Activated CD4-positive, alpha-beta T cell treated with anti-CD3 and anti-CD28 coated beads, Interleukin-2, amount 10 ng/mL, durations not matched to agents 7 days and 5 days (primary cell): ENCODE measurements at regions not wholly inside any gene's neighbourhood (a gene's known extent, or its start where the extent isn't known, plus 50 kb on each side); places are given as distances from the start of the nearest gene placed in this dataset.
"Not testable (repeated sequence)": the region's sequence is repeated elsewhere in the genome, so short reads cannot be mapped to it uniquely, and the experiment has no call there.

Experiments used
- CTCF ChIA-PET: fragments of 350-600 bp; sonication (Branson Sonifier 250); formaldehyde crosslinking; loops from one replicate; lab custom pipeline; 2021; ENCODE audit warnings: antibody characterized with exemption; lab: Charles Lee
- POLR2A ChIA-PET: fragments of 350-600 bp; sonication (Branson Sonifier 250); formaldehyde crosslinking; loops from one replicate; lab custom pipeline; 2021; ENCODE audit warnings: antibody characterized with exemption; lab: Charles Lee
- DNase-seq: peaks from one replicate; pipeline ENCODE4 v3.0.0-alpha.2; 2020
- H3K27ac Mint-ChIP-seq: one replicate; pipeline ENCODE4 v1.8.0; 2021; ENCODE audit warnings: mild to moderate bottlenecking, moderate library complexity, mixed read lengths
- H3K27me3 Mint-ChIP-seq: one replicate; pipeline ENCODE4 v1.8.0; 2021; ENCODE audit warnings: mixed read lengths
- H3K36me3 Mint-ChIP-seq: one replicate; pipeline ENCODE4 v1.8.0; 2021; ENCODE audit warnings: low read depth, mixed read lengths
- H3K4me1 Mint-ChIP-seq: one replicate; pipeline ENCODE4 v1.8.0; 2021; ENCODE audit warnings: mixed read lengths
- H3K4me3 Mint-ChIP-seq: one replicate; pipeline ENCODE4 v1.8.0; 2021; ENCODE audit warnings: mild to moderate bottlenecking, moderate library complexity, mixed read lengths
- H3K9me3 Mint-ChIP-seq: one replicate; pipeline ENCODE4 v1.8.0; 2021; ENCODE audit warnings: mixed read lengths

DNA sequence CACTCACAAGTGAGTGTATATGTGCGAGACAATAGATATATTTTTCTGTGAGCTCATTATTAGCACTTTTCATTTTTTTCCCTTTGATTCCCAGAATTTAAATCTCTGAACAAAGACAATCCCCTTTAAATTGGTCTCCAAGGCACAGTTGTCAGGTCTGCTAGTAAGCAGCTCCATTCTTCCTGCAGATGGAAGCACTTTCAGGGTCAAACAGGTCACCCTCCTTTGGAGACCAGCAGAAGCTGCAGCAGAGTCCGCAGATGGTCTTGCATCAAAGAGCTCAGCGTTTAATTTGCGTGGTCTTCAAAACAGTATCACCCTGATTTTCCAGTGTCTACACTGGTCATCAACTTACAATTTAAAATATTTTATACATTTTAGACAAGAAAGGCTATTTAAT, 543.8 kb downstream of the ARL4A start:
- no peak for DNase-seq
- ChIA-PET POLR2A (no interaction called here), CTCF (no interaction called here)
- Mint-ChIP-seq H3K27ac (no peak overlapping the region), H3K27me3 (no peaks in the 10 kb centered on the region), H3K9me3 (no peaks in the 10 kb centered on the region), H3K4me1 (no peaks in the 10 kb centered on the region), H3K4me3 (no peak overlapping the region), H3K36me3 (no peaks in the 10 kb centered on the region)

GRCh38 chr7:13235436-13235835, 548.0 kb downstream of the ARL4A start:
- Mint-ChIP-seq H3K9me3 (no peaks in the 10 kb centered on the region), H3K36me3 (no peaks in the 10 kb centered on the region)
- CTCF ChIA-PET = interaction anchor here (0.6 kb wide), 1 partner anchor 193 kb away, joined by 3 read pairs; no protein-coding TSS in a partner anchor

DNA sequence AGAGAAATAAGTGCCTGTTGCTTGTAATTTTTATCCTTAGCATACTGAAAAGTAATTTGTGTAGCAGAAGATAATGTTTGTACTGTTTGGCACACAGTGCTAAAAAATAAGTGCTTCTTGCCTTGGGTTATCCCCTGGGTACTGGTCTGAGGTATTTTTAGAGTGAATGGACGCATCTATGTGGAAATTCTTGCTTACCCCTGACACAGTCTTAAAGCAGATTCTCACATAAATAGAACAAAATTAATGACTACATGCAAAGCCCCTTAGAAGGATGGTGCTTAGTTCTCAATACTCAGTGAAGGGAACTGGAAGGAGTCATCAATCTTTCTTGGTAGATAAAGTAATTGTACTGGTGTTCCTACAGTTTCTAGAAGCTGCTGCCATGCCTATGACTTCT, 548.6 kb downstream of the ARL4A start:
- Mint-ChIP-seq H3K4me1 (no peaks in the 10 kb centered on the region), H3K4me3 (no peak overlapping the region), H3K27ac (no peak overlapping the region), H3K27me3 (no peaks in the 10 kb centered on the region), H3K9me3 (no peaks in the 10 kb centered on the region), H3K36me3 (no peaks in the 10 kb centered on the region)
- ChIA-PET POLR2A (no interaction called here), CTCF (no interaction called here)
- no peak for DNase-seq

More at GRCh38 chr7:13235436-13235835, 548.0 kb downstream of the ARL4A start:
- H3K4me1 Mint-ChIP-seq = no peaks in the 10 kb centered on the region
- DNase-seq = no peak
- POLR2A ChIA-PET = no interaction called here
- no peak overlapping the region for H3K27ac Mint-ChIP-seq
- no peak overlapping the region for H3K4me3 Mint-ChIP-seq
- no peaks in the 10 kb centered on the region for H3K27me3 Mint-ChIP-seq

- ChIA-PET POLR2A (no interaction called here), CTCF (no interaction called here)
- Mint-ChIP-seq H3K9me3 (no peaks in the 10 kb centered on the region), H3K27me3 (no peaks in the 10 kb centered on the region), H3K4me3 (no peak overlapping the region), H3K4me1 (no peaks in the 10 kb centered on the region), H3K36me3 (no peaks in the 10 kb centered on the region), H3K27ac (no peak overlapping the region)
- DNase-seq = no peak
Observed at GRCh38 chr7:13240349-13240748, 552.9 kb downstream of the ARL4A start.

DNA sequence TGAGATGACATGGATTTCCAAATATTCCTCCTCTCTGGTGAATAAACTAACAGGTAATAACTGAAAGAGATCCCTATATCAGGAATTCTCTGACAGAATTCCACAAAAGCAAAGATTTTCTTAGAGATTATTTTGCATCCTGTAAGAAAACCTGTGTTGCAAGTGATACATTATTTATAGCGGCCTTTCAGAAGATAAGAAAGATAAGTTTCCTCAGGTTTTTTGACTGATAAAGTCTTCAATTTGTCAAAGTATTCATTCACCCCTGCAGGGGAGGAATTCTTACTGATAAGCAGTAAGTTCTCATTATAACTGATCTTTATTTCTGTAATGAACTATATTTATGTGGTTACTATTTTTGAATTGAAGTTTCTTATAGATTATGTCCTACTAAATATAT, 554.0 kb downstream of the ARL4A start:
- Mint-ChIP-seq H3K4me1 (no peaks in the 10 kb centered on the region), H3K4me3 (no peak overlapping the region), H3K36me3 (no peaks in the 10 kb centered on the region), H3K9me3 (no peaks in the 10 kb centered on the region), H3K27ac (no peak overlapping the region), H3K27me3 (no peaks in the 10 kb centered on the region)
- no peak for DNase-seq
- ChIA-PET POLR2A (no interaction called here), CTCF (no interaction called here)

- H3K9me3 Mint-ChIP-seq = no peaks in the 10 kb centered on the region
- no peak overlapping the region for H3K4me3 Mint-ChIP-seq
- no peaks in the 10 kb centered on the region for H3K4me1 Mint-ChIP-seq
- H3K27me3 Mint-ChIP-seq = no peaks in the 10 kb centered on the region
- ChIA-PET CTCF (no interaction called here), POLR2A (no interaction called here)
- no peak overlapping the region for H3K27ac Mint-ChIP-seq
- no peaks in the 10 kb centered on the region for H3K36me3 Mint-ChIP-seq
- DNase-seq = no peak
Observed at GRCh38 chr7:13257661-13258060, 570.2 kb downstream of the ARL4A start.

GRCh38 chr7:13258386-13258785, 571.0 kb downstream of the ARL4A start:
- Mint-ChIP-seq H3K4me1 (no peaks in the 10 kb centered on the region), H3K27ac (no peak overlapping the region)

GRCh38 chr7:13259930-13260329, 572.5 kb downstream of the ARL4A start:
- Mint-ChIP-seq H3K4me1 (no peaks in the 10 kb centered on the region), H3K36me3 (no peaks in the 10 kb centered on the region), H3K4me3 (no peak overlapping the region), H3K27ac (no peak overlapping the region), H3K27me3 (no peaks in the 10 kb centered on the region), H3K9me3 (no peaks in the 10 kb centered on the region)
- DNase-seq = no peak
- POLR2A ChIA-PET = no interaction called here
- CTCF ChIA-PET = no interaction called here

More at GRCh38 chr7:13258386-13258785, 571.0 kb downstream of the ARL4A start:
- Mint-ChIP-seq H3K4me3 (no peak overlapping the region), H3K9me3 (no peaks in the 10 kb centered on the region), H3K36me3 (no peaks in the 10 kb centered on the region), H3K27me3 (no peaks in the 10 kb centered on the region)
- DNase-seq = no peak
- ChIA-PET POLR2A (no interaction called here), CTCF (no interaction called here)

DNA sequence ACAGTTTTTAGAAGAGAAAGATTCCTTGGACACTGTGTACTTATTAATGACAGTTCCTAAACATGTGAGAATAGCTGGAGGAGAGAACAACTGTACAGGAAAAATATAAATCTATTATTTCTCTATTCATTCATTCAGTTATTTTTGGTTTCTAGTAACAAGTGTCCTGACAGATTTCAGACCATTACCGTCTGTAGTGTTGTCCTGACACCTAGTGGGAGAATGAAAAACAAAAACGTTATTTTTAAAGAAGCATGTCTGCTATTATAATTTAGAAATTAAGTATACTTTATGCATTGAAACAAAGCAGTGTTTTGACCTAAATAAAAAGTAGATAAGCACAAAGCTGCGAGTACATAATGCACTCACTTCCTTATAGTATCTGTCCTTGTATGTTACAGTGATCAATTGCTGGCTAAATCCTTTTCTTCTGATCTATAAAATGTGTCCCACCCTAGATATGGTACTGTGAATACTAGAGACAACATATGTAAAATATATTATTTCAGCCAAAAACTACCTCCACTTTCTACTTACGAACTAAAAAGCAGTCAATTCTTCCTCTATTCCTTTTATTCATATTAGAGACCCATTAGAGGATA, 575.6 kb downstream of the ARL4A start:
- DNase-seq = no peak
- Mint-ChIP-seq H3K27ac (no peak overlapping the region), H3K9me3 (no peaks in the 10 kb centered on the region), H3K27me3 (peaks cover 2% of the 10 kb centered on the region), H3K4me3 (no peak overlapping the region), H3K36me3 (no peaks in the 10 kb centered on the region), H3K4me1 (no peaks in the 10 kb centered on the region)
- CTCF ChIA-PET = interaction anchor here (1.5 kb wide), 1 partner anchor 588 kb away, joined by 3 read pairs; no protein-coding TSS in a partner anchor
- POLR2A ChIA-PET = no interaction called here

DNA sequence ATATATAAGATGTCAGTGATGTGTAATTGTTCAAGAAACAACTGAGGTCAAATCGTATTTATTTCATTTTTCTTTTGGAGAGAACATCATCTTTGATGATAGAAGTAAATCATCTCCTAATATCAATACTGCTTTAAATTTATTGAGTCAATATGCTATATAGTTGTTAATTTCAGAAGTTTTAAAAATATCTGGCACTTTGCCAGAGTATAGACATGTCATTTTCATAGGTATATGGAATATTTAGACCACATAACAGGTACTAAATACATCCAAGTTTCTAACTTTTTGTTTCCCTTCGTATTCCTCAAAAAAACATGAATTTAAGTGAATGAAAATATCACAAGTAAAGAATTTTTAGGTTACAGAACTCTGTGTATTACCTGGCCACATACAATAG, 577.8 kb downstream of the ARL4A start:
- no peaks in the 10 kb centered on the region for H3K9me3 Mint-ChIP-seq
- POLR2A ChIA-PET = no interaction called here
- H3K36me3 Mint-ChIP-seq = no peaks in the 10 kb centered on the region
- H3K4me3 Mint-ChIP-seq = no peak overlapping the region
- DNase-seq = no peak
- no peak overlapping the region for H3K27ac Mint-ChIP-seq
- H3K4me1 Mint-ChIP-seq = no peaks in the 10 kb centered on the region
- CTCF ChIA-PET = no interaction called here
- peaks cover 2% of the 10 kb centered on the region for H3K27me3 Mint-ChIP-seq

DNA sequence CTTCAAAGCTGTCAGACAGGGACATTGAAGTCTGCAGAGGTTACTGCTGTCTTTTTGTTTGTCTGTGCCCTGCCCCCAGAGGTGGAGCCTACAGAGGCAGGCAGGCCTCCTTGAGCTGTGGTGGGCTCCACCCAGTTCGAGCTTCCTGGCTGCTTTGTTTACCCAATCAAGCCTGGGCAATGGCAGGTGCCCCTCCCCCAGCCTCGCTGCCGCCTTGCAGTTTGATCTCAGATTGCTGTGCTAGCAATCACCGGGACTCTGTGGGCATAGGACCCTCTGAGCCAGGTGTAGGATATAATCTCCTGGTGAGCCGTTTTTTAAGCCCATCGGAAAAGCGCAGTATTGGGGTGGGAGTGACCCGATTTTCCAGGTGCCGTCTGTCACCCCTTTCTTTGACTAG, 586.8 kb downstream of the ARL4A start:
- H3K4me3 Mint-ChIP-seq, H3K4me1 Mint-ChIP-seq, CTCF ChIA-PET, DNase-seq, H3K36me3 Mint-ChIP-seq, H3K27me3 Mint-ChIP-seq, H3K9me3 Mint-ChIP-seq, POLR2A ChIA-PET, H3K27ac Mint-ChIP-seq: not testable (repeated sequence)

DNA sequence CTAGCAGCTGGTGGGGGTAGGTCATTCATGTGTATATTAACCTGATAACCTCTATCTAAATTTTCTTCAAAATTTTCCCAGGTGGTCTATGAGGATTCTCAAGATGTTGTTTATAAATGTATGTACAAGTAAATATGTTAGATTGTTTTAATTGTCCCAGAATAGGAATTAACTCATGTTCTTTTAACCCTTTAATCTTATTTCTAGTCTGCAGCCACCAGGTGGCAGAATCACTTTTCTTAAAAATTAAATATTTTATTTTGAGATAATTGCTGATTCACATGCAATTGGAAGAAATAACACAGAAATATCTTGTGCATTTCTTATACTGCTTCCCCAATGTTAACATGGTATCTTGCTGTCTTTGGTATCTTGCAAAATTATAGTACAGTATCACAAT, 589.5 kb downstream of the ARL4A start:
- H3K36me3 Mint-ChIP-seq = no peaks in the 10 kb centered on the region
- no peaks in the 10 kb centered on the region for H3K9me3 Mint-ChIP-seq
- no peak for DNase-seq
- POLR2A ChIA-PET = no interaction called here
- H3K27me3 Mint-ChIP-seq = no peaks in the 10 kb centered on the region
- H3K4me1 Mint-ChIP-seq = no peaks in the 10 kb centered on the region
- H3K27ac Mint-ChIP-seq = no peak overlapping the region
- H3K4me3 Mint-ChIP-seq = no peak overlapping the region
- CTCF ChIA-PET = interaction anchor here (0.6 kb wide), 2 partner anchors 638 to 745 kb away, joined by 3 to 4 read pairs; no protein-coding TSS in a partner anchor

DNA sequence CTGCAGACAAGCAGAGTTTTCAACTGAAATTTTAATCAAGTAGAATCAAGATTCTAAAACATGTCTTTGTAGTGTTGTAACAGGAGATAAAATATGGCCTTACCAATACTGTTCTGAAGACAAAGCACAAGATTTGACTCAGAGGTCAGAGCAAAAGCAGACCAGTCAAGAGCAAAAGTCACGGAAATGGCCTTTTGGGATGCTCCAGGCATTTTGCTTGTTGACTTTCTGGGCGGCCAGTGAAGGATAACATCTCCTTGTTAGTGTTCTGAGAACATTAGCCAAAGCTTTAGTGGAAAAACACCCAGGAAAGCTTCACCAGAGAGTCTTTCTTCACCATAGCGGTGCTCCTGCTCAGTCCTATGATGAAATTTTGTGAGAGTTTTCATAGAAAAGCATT, 590.6 kb downstream of the ARL4A start:
- no peak for DNase-seq
- Mint-ChIP-seq H3K36me3 (no peaks in the 10 kb centered on the region), H3K27me3 (no peaks in the 10 kb centered on the region), H3K9me3 (no peaks in the 10 kb centered on the region), H3K4me1 (no peaks in the 10 kb centered on the region), H3K4me3 (no peak overlapping the region), H3K27ac (no peak overlapping the region)
- ChIA-PET POLR2A (no interaction called here), CTCF (no interaction called here)

DNA sequence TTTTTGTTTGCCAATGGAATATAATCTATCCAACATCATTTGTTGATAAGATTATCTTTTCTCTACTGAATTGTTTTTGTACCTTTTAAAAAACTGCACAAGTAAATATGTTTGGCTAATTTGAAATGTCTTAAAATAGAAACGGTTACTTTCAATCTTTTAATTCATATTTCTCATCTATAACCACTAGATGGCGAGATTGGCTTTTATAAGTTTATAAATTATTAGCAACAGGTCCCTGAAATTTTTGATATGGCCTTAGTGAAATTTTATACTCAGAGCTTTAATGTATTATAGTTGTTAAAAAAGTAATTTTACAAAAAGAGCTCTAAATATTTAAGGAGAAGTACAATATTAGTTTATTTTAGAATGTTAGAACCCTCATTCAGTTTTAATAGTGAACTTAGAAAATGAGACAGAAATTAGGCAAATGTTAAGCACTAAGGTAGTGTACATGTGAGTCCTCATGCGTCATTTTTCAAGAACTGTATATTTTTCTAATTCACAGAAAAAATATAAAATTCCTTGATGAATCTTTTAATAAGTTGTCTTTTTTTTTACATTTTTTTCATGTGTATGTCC, 592.5 kb downstream of the ARL4A start:
- no peak for DNase-seq
- Mint-ChIP-seq H3K4me3 (no peak overlapping the region), H3K36me3 (no peaks in the 10 kb centered on the region), H3K9me3 (no peaks in the 10 kb centered on the region), H3K27me3 (no peaks in the 10 kb centered on the region), H3K27ac (no peak overlapping the region), H3K4me1 (no peaks in the 10 kb centered on the region)
- ChIA-PET POLR2A (no interaction called here), CTCF (interaction anchor here (0.6 kb wide), 1 partner anchor 936 kb away, joined by 3 read pairs; no protein-coding TSS in a partner anchor)
